Mesendoderm (in vitro differentiated cells): ENCODE measurements at regions not wholly inside any gene's neighbourhood (a gene's known extent, or its start where the extent isn't known, plus 50 kb on each side); places are given as distances from the start of the nearest gene placed in this dataset.
A peak's percentile ranks its signal among the peaks of the same experiment; 100 is the strongest.

Experiments
- DNase-seq: peaks from one replicate; pipeline ENCODE4 v3.0.0; 2013
- H2AK5ac ChIP-seq: 2 replicates; pipeline ENCODE4 v1.6.1; 2013; ENCODE audit warnings: low read length, inconsistent platforms
- H2BK120ac ChIP-seq: 2 replicates; pipeline ENCODE4 v1.6.1; 2013; ENCODE audit warnings: low read depth, mild to moderate bottlenecking, low read length, moderate library complexity, mixed read lengths
- H2BK15ac ChIP-seq: replicated peaks from 2 replicates; pipeline ENCODE4 v1.6.1; 2013; ENCODE audit warnings: low read depth, mild to moderate bottlenecking, moderate library complexity
- H2BK5ac ChIP-seq: 2 replicates; pipeline ENCODE4 v1.6.1; 2013; ENCODE audit warnings: low read length, inconsistent platforms
- H3K18ac ChIP-seq: 2 replicates; pipeline ENCODE4 v1.6.1; 2013; ENCODE audit warnings: mild to moderate bottlenecking, low read length, mixed read lengths
- H3K23ac ChIP-seq: one replicate; pipeline ENCODE4 v1.6.1; 2013; ENCODE audit warnings: low read length
- H3K27ac ChIP-seq: 2 replicates; pipeline ENCODE4 v1.5.1; 2013; ENCODE audit warnings: low read depth, mild to moderate bottlenecking, inconsistent platforms, low read length, moderate library complexity
- H3K27me3 ChIP-seq: 2 replicates; pipeline ENCODE4 v1.6.1; 2013; ENCODE audit warnings: low read length, control low read depth, mild to moderate bottlenecking, inconsistent platforms; ENCODE audit not compliant: insufficient read depth, poor library complexity
- H3K36me3 ChIP-seq: 2 replicates; pipeline ENCODE4 v1.6.1; 2013; ENCODE audit warnings: low read length, inconsistent platforms; ENCODE audit not compliant: control insufficient read depth, insufficient read depth
- H3K4ac ChIP-seq: one replicate; pipeline ENCODE4 v1.6.1; 2013; ENCODE audit warnings: low read depth, mild to moderate bottlenecking, low read length, moderate library complexity
- H3K4me1 ChIP-seq: 2 replicates; pipeline ENCODE4 v1.6.1; 2013; ENCODE audit warnings: low read depth, low read length, inconsistent platforms; ENCODE audit not compliant: control insufficient read depth
- H3K4me2 ChIP-seq: 2 replicates; pipeline ENCODE4 v1.6.1; 2013; ENCODE audit warnings: low read length
- H3K4me3 ChIP-seq: 2 replicates; pipeline ENCODE4 v1.5.1; 2013; ENCODE audit warnings: mild to moderate bottlenecking, low read length
- H3K56ac ChIP-seq: one replicate; pipeline ENCODE4 v1.6.1; 2013; ENCODE audit warnings: low read length
- H3K79me1 ChIP-seq: 2 replicates; pipeline ENCODE4 v1.6.1; 2013; ENCODE audit warnings: low read length, inconsistent platforms
- H3K79me2 ChIP-seq: 2 replicates; pipeline ENCODE4 v1.6.1; 2013; ENCODE audit warnings: mild to moderate bottlenecking, low read length; ENCODE audit not compliant: control insufficient read depth, insufficient read depth
- H3K9ac ChIP-seq: 2 replicates; pipeline ENCODE4 v1.6.1; 2013; ENCODE audit warnings: low read length, inconsistent platforms
- H4K5ac ChIP-seq: one replicate; pipeline ENCODE4 v1.6.1; 2013; ENCODE audit warnings: low read length
- H4K8ac ChIP-seq: one replicate; pipeline ENCODE4 v1.6.1; 2013; ENCODE audit warnings: low read depth, mild to moderate bottlenecking, control low read depth, low read length, moderate library complexity
- WGBS: extraction: QIAGEN DNeasy Blood & Tissue Kit; methylation state at CpG from one replicate; pipeline ENCODE4 v1.1.7; 2013; ENCODE audit warnings: low lambda C conversion rate, missing lambda C conversion rate; ENCODE audit not compliant: insufficient coverage; ENCODE audit errors: extremely low coverage; 5-methylcytosine and 5-hydroxymethylcytosine counted together

DNA sequence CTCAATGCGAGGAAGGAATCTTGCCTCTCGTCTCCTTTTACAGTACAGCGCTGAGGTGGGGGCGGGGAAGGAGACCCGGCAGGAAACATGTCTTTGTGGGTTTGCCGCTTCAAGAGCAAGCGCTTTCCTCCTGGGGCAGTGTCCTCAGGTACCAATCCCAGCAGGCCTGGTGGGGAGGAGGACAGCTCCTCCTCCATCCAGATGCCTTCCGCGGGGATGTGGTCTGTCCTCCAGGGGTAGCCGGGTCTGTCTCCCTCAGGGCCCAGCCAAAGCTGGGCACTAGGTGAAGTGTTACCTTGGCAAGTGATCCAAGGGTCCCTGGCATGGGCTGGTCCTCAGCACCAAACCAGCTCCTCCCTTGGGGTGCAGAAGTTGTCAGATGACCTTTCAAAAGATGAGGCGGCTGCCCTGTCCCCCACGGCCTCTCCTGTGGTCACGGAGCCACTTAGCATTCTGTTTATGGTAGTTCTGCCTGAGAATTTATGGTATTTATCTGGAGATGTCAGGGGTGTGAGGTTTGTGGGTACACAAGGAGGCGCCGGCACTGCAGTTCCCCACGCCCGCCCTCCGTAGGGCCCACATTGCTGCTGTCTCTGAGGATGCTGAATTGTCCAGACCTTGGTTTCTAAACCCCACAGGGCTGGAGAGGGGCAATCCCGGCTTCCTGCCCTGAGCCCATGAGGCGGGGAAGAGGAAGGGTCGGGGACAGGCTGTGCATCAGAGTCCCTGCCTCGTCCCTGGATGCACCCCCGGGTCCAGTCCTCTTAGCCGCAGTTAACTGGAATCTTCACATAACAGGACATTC lies 93.5 kb upstream of the ANO1 start:
- H2BK15ac ChIP-seq: no peak overlapping the region
- H3K23ac ChIP-seq: no peak overlapping the region
- WGBS: no CpG with 5 or more reads among the region's 24 CpGs
- no peak overlapping the region for H3K18ac ChIP-seq
- peak; percentile 91 for DNase-seq
- no peak overlapping the region for H3K9ac ChIP-seq
- H3K4me1 ChIP-seq: no peaks in the 10 kb centered on the region
- H2BK120ac ChIP-seq: no peak overlapping the region
- H3K56ac ChIP-seq: no peak overlapping the region
- H3K4me3 ChIP-seq: no peak overlapping the region
- H3K4me2 ChIP-seq: peak overlapping the region; percentile 21
- H2BK5ac ChIP-seq: no peak overlapping the region
- H3K27ac ChIP-seq: no peak overlapping the region
- H3K36me3 ChIP-seq: no peaks in the 10 kb centered on the region
- no peak overlapping the region for H3K4ac ChIP-seq
- no peak overlapping the region for H2AK5ac ChIP-seq
- H4K8ac ChIP-seq: no peak overlapping the region
- H3K79me2 ChIP-seq: no peaks in the 10 kb centered on the region
- peaks cover 17% of the 10 kb centered on the region for H3K27me3 ChIP-seq
- H4K5ac ChIP-seq: no peak overlapping the region
- H3K79me1 ChIP-seq: no peaks in the 10 kb centered on the region

DNA sequence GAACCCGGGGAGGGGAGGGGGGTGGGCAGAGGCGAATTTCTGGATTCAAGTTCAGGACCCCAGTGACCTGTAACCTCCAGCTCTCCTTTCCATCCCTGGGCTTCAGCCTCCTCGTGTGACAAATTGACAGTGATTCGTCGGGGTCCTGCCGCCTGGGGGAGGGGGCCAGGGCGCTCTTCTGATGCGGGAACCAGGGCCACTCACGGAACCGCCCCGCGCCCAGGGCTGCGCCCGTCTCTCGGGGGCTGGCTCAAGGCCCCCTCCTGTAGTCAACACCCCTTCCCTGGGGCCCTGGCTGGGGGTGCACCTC lies 92.8 kb upstream of the ANO1 start:
- Histone ChIP-seq H4K5ac (no peak overlapping the region), H3K79me2 (no peaks in the 10 kb centered on the region), H3K27ac (no peak overlapping the region), H2BK120ac (no peak overlapping the region), H3K4me3 (no peak overlapping the region), H3K4me2 (peak overlapping the region; percentile 11), H3K56ac (no peak overlapping the region), H3K9ac (no peak overlapping the region), H3K4ac (no peak overlapping the region), H3K18ac (peak overlapping the region; percentile 23), H2BK5ac (no peak overlapping the region), H3K27me3 (peaks cover 17% of the 10 kb centered on the region), H3K79me1 (no peaks in the 10 kb centered on the region), H3K4me1 (no peaks in the 10 kb centered on the region), H3K23ac (no peak overlapping the region), H4K8ac (no peak overlapping the region), H2AK5ac (no peak overlapping the region), H3K36me3 (no peaks in the 10 kb centered on the region), H2BK15ac (no peak overlapping the region)
- WGBS: no CpG with 5 or more reads among the region's 15 CpGs
- DNase-seq: no peak

DNA sequence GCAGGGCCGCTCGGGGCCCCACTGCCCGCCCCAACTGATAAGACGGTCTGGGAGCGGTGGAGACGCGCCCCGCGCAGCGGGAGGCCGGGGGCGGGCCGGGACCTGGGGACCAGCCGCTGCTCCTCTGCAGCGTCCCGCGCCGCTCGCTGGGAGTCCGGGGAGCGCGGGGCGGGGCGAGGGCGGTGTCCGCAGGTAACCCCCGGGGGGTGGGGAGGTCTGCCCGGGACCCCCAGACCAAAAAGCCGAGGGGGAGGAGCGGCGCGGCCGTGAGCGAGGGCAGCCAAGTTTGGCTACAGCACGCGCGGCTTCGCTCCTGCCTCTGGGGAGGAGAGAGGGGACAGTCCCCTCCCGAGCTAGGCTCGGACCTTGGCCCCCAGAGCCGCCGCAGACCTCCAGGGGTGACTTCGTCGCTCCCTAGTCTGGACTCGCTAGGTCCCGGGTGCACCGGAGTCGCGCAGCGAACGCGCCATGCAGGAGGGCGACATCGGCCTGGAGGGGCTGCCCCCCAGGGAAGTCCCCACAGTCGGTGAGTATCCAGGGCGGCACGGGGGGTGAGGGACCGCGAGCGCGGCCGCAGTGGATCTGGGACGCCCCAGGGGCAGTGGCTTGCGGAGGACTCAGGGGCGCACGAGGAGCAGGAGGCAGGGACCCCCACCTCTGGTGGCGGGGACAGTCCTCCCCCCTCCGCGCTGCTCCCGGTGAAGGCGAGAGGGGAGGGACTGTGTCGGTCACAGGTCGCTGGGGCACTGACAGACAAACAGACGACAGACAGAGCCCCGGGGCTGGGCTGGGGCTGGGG lies 92.3 kb upstream of the ANO1 start:
- Histone ChIP-seq H3K27me3 (peaks cover 17% of the 10 kb centered on the region), H3K4me1 (no peaks in the 10 kb centered on the region), H3K9ac (peak overlapping the region; percentile 46), H3K4me3 (no peak overlapping the region), H2BK5ac (no peak overlapping the region), H2BK120ac (no peak overlapping the region), H4K5ac (no peak overlapping the region), H3K4ac (no peak overlapping the region), H2BK15ac (no peak overlapping the region), H3K36me3 (no peaks in the 10 kb centered on the region), H4K8ac (no peak overlapping the region), H3K27ac (no peak overlapping the region), H2AK5ac (no peak overlapping the region), H3K79me2 (no peaks in the 10 kb centered on the region), H3K56ac (peak overlapping the region; percentile 69), H3K79me1 (no peaks in the 10 kb centered on the region), H3K23ac (peak overlapping the region; percentile 3), H3K4me2 (peak overlapping the region; percentile 60), H3K18ac (peak overlapping the region; percentile 23)
- WGBS: no CpG with 5 or more reads among the region's 75 CpGs
- no peak for DNase-seq

DNA sequence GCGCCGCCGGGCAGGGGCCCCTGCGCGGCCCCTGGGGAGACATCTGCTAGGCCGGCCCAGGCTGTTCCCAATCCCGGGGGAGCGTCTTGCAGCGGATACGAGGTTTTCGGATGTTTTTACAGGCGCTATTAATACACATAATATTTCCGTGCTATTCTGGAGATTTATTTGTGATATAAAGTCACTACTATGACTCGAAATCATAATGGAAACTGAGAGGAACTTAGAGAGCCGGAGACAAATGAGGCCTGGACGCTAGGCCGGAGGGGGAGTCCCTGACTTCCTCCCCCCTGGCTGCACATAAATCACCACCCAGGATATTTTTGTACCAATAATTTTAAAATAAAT lies 91.7 kb upstream of the ANO1 start:
- H2BK5ac ChIP-seq: no peak overlapping the region
- no peak overlapping the region for H4K5ac ChIP-seq
- H3K56ac ChIP-seq: no peak overlapping the region
- H3K9ac ChIP-seq: no peak overlapping the region
- no peak overlapping the region for H3K27ac ChIP-seq
- no peak overlapping the region for H3K18ac ChIP-seq
- no peak overlapping the region for H2BK120ac ChIP-seq
- H3K4me3 ChIP-seq: no peak overlapping the region
- peaks cover 17% of the 10 kb centered on the region for H3K27me3 ChIP-seq
- no peaks in the 10 kb centered on the region for H3K4me1 ChIP-seq
- no peaks in the 10 kb centered on the region for H3K79me2 ChIP-seq
- no peak overlapping the region for H2BK15ac ChIP-seq
- no peaks in the 10 kb centered on the region for H3K36me3 ChIP-seq
- DNase-seq: no peak
- H3K4ac ChIP-seq: no peak overlapping the region
- WGBS: no CpG with 5 or more reads among the region's 17 CpGs
- no peak overlapping the region for H3K4me2 ChIP-seq
- no peak overlapping the region for H4K8ac ChIP-seq
- no peaks in the 10 kb centered on the region for H3K79me1 ChIP-seq
- no peak overlapping the region for H3K23ac ChIP-seq
- no peak overlapping the region for H2AK5ac ChIP-seq

DNA sequence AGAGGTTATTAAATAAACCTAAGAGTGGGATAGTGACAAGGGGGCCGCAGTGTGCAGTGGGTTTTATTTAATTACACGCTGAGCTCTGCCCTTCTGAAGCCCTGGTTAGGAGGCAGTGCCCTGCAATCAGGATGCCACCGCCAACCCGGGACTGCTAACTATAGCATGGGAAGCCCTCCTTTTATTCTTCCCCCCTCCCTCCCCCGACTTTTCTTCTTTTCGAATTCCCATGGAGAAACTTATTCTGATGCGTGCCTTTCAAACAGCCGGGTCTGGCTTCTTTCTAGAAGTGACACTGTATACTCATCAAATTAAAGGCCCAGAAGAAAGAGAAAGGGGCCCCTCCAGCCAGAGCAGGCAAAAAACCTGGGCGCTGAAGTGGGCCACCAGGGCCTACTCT lies 91.3 kb upstream of the ANO1 start:
- Histone ChIP-seq H3K18ac (no peak overlapping the region), H2AK5ac (no peak overlapping the region), H2BK120ac (no peak overlapping the region), H3K79me2 (no peaks in the 10 kb centered on the region), H3K23ac (no peak overlapping the region), H3K36me3 (no peaks in the 10 kb centered on the region), H3K27me3 (peaks cover 17% of the 10 kb centered on the region), H3K56ac (no peak overlapping the region), H2BK5ac (no peak overlapping the region), H3K4me3 (no peak overlapping the region), H3K4ac (no peak overlapping the region), H3K79me1 (no peaks in the 10 kb centered on the region), H3K27ac (no peak overlapping the region), H2BK15ac (no peak overlapping the region), H3K4me1 (no peaks in the 10 kb centered on the region), H3K4me2 (no peak overlapping the region), H3K9ac (no peak overlapping the region), H4K8ac (no peak overlapping the region), H4K5ac (no peak overlapping the region)
- DNase-seq: no peak
- no CpG with 5 or more reads among the region's 9 CpGs for WGBS
